ENCODE measurements at regions not wholly inside any gene's neighbourhood (a gene's known extent, or its start where the extent isn't known, plus 50 kb on each side); places are given as distances from the start of the nearest gene placed in this dataset.

- H3K4me3 ChIP-seq = no peak overlapping the region
Measured at GRCh38 chr4:57602141-57602540, 492.0 kb upstream of the IGFBP7 start.

GRCh38 chr4:57591073-57591472 is 480.9 kb upstream of the IGFBP7 start:
- no peak for DNase-seq (ENCODE audit: extremely low spot score in 2 of 2)
- Histone ChIP-seq H3K9me3 (no peaks in the 10 kb centered on the region), H3K4me1 (no peaks in the 10 kb centered on the region), H3K27me3 (no peaks in the 10 kb centered on the region), H3K27ac (no peak overlapping the region), H3K4me3 (no peak overlapping the region), H3K36me3 (no peaks in the 10 kb centered on the region)
- TF ChIP-seq CTCF (IDR thresholded peaks at IDR 0.05) = no peak
- no peak for TF ChIP-seq POLR2A (IDR thresholded peaks at IDR 0.05)
- no peak for TF ChIP-seq POLR2AphosphoS5 (IDR thresholded peaks at IDR 0.05; ENCODE audit: insufficient read depth in 1 of 2, low read depth in 1 of 2)
- intact Hi-C loops (cut with DNase I) = no loop called here

More at GRCh38 chr4:57602141-57602540, 492.0 kb upstream of the IGFBP7 start:
- Histone ChIP-seq H3K4me1 (no peaks in the 10 kb centered on the region), H3K27ac (no peak overlapping the region), H3K36me3 (no peaks in the 10 kb centered on the region), H3K27me3 (no peaks in the 10 kb centered on the region), H3K9me3 (no peaks in the 10 kb centered on the region)
- no peak for DNase-seq (ENCODE audit: extremely low spot score in 2 of 2)
- TF ChIP-seq POLR2A (IDR thresholded peaks at IDR 0.05) (no peak), POLR2AphosphoS5 (IDR thresholded peaks at IDR 0.05; ENCODE audit: insufficient read depth in 1 of 2, low read depth in 1 of 2) (no peak), CTCF (IDR thresholded peaks at IDR 0.05) (no peak)
- intact Hi-C loops (cut with DNase I) = no loop called here

GRCh38 chr4:57588557-57588956 is 478.4 kb upstream of the IGFBP7 start:
- Histone ChIP-seq H3K4me1 (no peaks in the 10 kb centered on the region), H3K27me3 (no peaks in the 10 kb centered on the region), H3K27ac (no peak overlapping the region), H3K4me3 (no peak overlapping the region), H3K36me3 (no peaks in the 10 kb centered on the region), H3K9me3 (no peaks in the 10 kb centered on the region)
- intact Hi-C loops (cut with DNase I) = no loop called here
- TF ChIP-seq POLR2A (IDR thresholded peaks at IDR 0.05) (no peak), POLR2AphosphoS5 (IDR thresholded peaks at IDR 0.05; ENCODE audit: insufficient read depth in 1 of 2, low read depth in 1 of 2) (no peak), CTCF (IDR thresholded peaks at IDR 0.05) (no peak)
- no peak for DNase-seq (ENCODE audit: extremely low spot score in 2 of 2)

GRCh38 chr4:57580710-57581599 is 470.8 kb upstream of the IGFBP7 start:
- Histone ChIP-seq H3K27me3 (no peaks in the 10 kb centered on the region), H3K9me3 (no peaks in the 10 kb centered on the region), H3K36me3 (no peaks in the 10 kb centered on the region), H3K27ac (no peak overlapping the region), H3K4me3 (no peak overlapping the region), H3K4me1 (no peaks in the 10 kb centered on the region)
- intact Hi-C loops (cut with DNase I) = no loop called here
- DNase-seq (ENCODE audit: extremely low spot score in 2 of 2) = no peak
- TF ChIP-seq CTCF (IDR thresholded peaks at IDR 0.05) (no peak), POLR2AphosphoS5 (IDR thresholded peaks at IDR 0.05; ENCODE audit: insufficient read depth in 1 of 2, low read depth in 1 of 2) (no peak), POLR2A (IDR thresholded peaks at IDR 0.05) (no peak)

GRCh38 chr4:57575426-57575825 is 465.2 kb upstream of the IGFBP7 start:
- H3K27ac ChIP-seq = no peak overlapping the region
- DNase-seq (ENCODE audit: extremely low spot score in 2 of 2) = no peak

More at GRCh38 chr4:57575426-57575825, 465.2 kb upstream of the IGFBP7 start:
- H3K4me3 ChIP-seq = no peak overlapping the region
- H3K27me3 ChIP-seq = no peaks in the 10 kb centered on the region
- H3K36me3 ChIP-seq = no peaks in the 10 kb centered on the region
- H3K4me1 ChIP-seq = no peaks in the 10 kb centered on the region
- TF ChIP-seq POLR2A (IDR thresholded peaks at IDR 0.05) = no peak
- TF ChIP-seq CTCF (IDR thresholded peaks at IDR 0.05) = no peak
- no peak for TF ChIP-seq POLR2AphosphoS5 (IDR thresholded peaks at IDR 0.05; ENCODE audit: insufficient read depth in 1 of 2, low read depth in 1 of 2)
- intact Hi-C loops (cut with DNase I) = no loop called here
- no peaks in the 10 kb centered on the region for H3K9me3 ChIP-seq
